ENCODE measurements at regions not wholly inside any gene's neighbourhood (a gene's known extent, or its start where the extent isn't known, plus 50 kb on each side); places are given as distances from the start of the nearest gene placed in this dataset.

DNA sequence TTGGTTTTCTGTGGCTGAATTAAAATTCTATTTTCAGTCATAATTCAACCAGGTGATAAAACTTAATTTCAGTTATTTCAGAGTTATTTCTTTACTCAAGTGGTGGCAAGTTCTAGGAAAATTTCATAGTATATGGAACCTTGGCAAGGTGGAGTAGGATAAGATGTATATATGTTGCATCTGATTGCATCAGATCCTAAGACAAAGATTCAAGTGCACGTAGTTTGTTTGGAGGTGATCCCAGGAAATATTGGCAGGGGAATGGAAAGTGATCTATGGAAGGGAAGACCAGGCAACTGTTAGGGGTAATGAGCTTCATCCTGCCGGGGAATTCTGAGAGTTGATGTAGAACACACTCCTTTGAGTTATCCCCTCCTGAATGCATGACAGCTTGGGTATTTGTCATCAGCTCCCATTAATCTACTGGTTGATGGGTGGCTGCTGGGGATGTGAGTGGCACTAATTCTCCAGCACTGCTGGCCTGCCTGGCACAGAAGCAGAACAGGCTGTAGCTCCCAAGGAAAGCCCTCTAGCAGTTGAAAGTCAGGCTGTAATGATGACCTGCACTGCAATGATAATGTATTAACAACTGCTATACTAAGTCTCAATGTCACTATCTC lies 52.2 kb upstream of the TOM1L1 start:
- no peak for DNase-seq (ENCODE audit: low spot score)
- Mint-ChIP-seq H3K27me3 (ENCODE audit: low read depth) (no peaks in the 10 kb centered on the region), H3K36me3 (ENCODE audit: low read depth) (no peaks in the 10 kb centered on the region), H3K4me3 (no peak overlapping the region), H3K4me1 (ENCODE audit: low read depth) (no peaks in the 10 kb centered on the region), H3K9me3 (no peaks in the 10 kb centered on the region), H3K27ac (no peak overlapping the region)

DNA sequence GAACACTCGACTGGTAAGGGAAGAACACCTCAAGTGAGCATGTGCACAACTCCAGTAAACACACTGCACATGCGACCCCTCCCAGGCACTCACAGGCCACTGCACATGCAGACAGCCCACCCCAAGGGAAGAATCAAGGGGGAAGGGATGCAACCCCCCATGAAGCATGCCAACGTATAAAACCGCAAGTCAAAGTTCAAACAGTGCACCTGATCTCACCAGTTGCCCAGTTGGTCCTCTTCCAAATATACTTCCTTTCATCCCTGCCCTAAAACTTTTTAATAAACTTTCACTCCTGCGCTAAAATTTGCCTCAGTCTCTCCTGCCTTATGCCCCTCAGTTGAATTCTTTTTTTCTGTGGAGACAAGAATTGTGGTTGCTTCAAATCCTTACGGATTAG lies 51.0 kb upstream of the TOM1L1 start:
- DNase-seq (ENCODE audit: low spot score) = no peak
- Mint-ChIP-seq H3K27me3 (ENCODE audit: low read depth) (no peaks in the 10 kb centered on the region), H3K4me1 (ENCODE audit: low read depth) (no peaks in the 10 kb centered on the region), H3K27ac (no peak overlapping the region), H3K36me3 (ENCODE audit: low read depth) (no peaks in the 10 kb centered on the region), H3K4me3 (no peak overlapping the region), H3K9me3 (no peaks in the 10 kb centered on the region)
